AG10803 (cell line): ENCODE measurements at regions not wholly inside any gene's neighbourhood (a gene's known extent, or its start where the extent isn't known, plus 50 kb on each side); places are given as distances from the start of the nearest gene placed in this dataset.
"Not testable (repeated sequence)": the region's sequence is repeated elsewhere in the genome, so short reads cannot be mapped to it uniquely, and the experiment has no call there.

Experiments
- DNase-seq: peaks from one replicate; pipeline ENCODE4 v3.0.0; 2010; ENCODE audit warnings: low read depth
- H3K4me3 ChIP-seq: 2 replicates; pipeline ENCODE4 v1.5.1; 2011; ENCODE audit warnings: mild to moderate bottlenecking, low read length, control low read depth
- CTCF ChIP-seq: conservative IDR thresholded peaks from 2 replicates; pipeline ENCODE4 v1.5.1; 2011; ENCODE audit warnings: mild to moderate bottlenecking, low read length, control low read depth, inconsistent platforms

DNA sequence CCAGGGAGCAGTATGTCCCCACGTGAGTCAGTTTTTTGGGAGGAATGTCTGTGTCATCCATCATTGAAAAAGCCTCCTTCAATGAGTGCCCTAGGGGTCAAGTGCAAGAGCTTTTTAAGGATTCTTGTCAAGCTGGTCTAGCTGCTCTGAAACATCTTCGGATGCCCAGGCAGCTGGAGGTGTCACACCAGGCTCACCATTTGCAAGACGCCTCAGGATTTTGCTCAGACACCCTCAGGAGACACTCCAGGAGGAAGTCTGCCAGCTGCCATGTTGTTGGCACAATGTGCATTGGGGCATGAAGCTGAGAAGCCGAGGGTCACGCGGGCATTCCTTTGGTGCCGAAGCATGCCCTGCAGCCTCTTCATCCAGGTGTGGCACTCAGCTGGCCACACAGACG lies 111.1 kb upstream of the S1PR3 start:
- H3K4me3 ChIP-seq: no peak overlapping the region
- DNase-seq: no peak
- TF ChIP-seq CTCF: no peak

- not testable (repeated sequence) for H3K4me3 ChIP-seq, DNase-seq
Measured at GRCh38 chr9:88884291-88884690, 107.0 kb upstream of the S1PR3 start.

GRCh38 chr9:88886762-88887161 lies 104.5 kb upstream of the S1PR3 start:
- DNase-seq, H3K4me3 ChIP-seq: not testable (repeated sequence)

- no peak for TF ChIP-seq CTCF
- DNase-seq: peak; percentile 18
- no peak overlapping the region for H3K4me3 ChIP-seq
Measured at GRCh38 chr9:88889386-88889785, 101.9 kb upstream of the S1PR3 start.

- no peak for DNase-seq
- no peak for TF ChIP-seq CTCF
- H3K4me3 ChIP-seq: no peak overlapping the region
Measured at GRCh38 chr9:88890546-88890945, 100.7 kb upstream of the S1PR3 start.

DNA sequence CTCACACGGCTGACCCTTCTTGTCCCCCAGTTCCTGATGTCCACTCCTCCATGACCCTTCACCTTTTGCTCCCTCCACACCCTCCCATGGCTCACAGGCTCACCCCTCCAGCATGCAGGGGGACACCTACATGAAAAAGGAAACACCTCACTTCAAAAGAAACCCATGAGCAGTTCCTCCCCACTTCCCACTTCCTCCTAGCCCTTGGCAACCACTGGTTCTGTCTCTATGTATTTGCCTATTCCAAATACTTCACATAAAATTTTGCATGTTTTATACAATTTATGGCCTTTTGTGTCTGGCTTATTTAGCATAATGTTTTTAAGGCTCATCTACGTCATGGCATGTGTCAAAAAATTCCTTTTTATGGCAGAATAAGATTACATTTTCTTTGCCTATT lies 100.2 kb upstream of the S1PR3 start:
- no peak for DNase-seq
- no peak for TF ChIP-seq CTCF

GRCh38 chr9:88892724-88893123 lies 98.5 kb upstream of the S1PR3 start:
- no peak overlapping the region for H3K4me3 ChIP-seq
- no peak for DNase-seq
- TF ChIP-seq CTCF: no peak

More for the DNA sequence above, 100.2 kb upstream of the S1PR3 start:
- H3K4me3 ChIP-seq: no peak overlapping the region

- no peak overlapping the region for H3K4me3 ChIP-seq
- DNase-seq: no peak
- no peak for TF ChIP-seq CTCF
Measured at GRCh38 chr9:88897081-88897480, 94.2 kb upstream of the S1PR3 start.
